ENCODE measurements at regions not wholly inside any gene's neighbourhood (a gene's known extent, or its start where the extent isn't known, plus 50 kb on each side); places are given as distances from the start of the nearest gene placed in this dataset.

GRCh38 chr3:43197181-43197580, 89.2 kb upstream of the SNRK start:
- no peak for DNase-seq (ENCODE audit: extremely low read depth, low read depth)
- no peak for TF ChIP-seq CTCF (IDR thresholded peaks at IDR 0.05; ENCODE audit: low read depth, low read length)

GRCh38 chr3:43196721-43197120, 89.6 kb upstream of the SNRK start:
- DNase-seq (ENCODE audit: extremely low read depth, low read depth), result no peak
- no peak for TF ChIP-seq CTCF (IDR thresholded peaks at IDR 0.05; ENCODE audit: low read depth, low read length)

GRCh38 chr3:43195115-43195498, 89.2 kb upstream of the POMGNT2 start:
- DNase-seq (ENCODE audit: extremely low read depth, low read depth), result no peak
- TF ChIP-seq CTCF (IDR thresholded peaks at IDR 0.05; ENCODE audit: low read depth, low read length), result no peak

GRCh38 chr3:43194490-43195114, 88.7 kb upstream of the POMGNT2 start:
- no peak for TF ChIP-seq CTCF (IDR thresholded peaks at IDR 0.05; ENCODE audit: low read depth, low read length)
- no peak for DNase-seq (ENCODE audit: extremely low read depth, low read depth)

- DNase-seq (ENCODE audit: extremely low read depth, low read depth), result no peak
- no peak for TF ChIP-seq CTCF (IDR thresholded peaks at IDR 0.05; ENCODE audit: low read depth, low read length)
Observed at GRCh38 chr3:43194069-43194468, 88.2 kb upstream of the POMGNT2 start.

- TF ChIP-seq CTCF (IDR thresholded peaks at IDR 0.05; ENCODE audit: low read depth, low read length), result no peak
- DNase-seq (ENCODE audit: extremely low read depth, low read depth), result no peak
Observed at GRCh38 chr3:43192028-43192427, 86.1 kb upstream of the POMGNT2 start.

- TF ChIP-seq CTCF (IDR thresholded peaks at IDR 0.05; ENCODE audit: low read depth, low read length), result no peak
- no peak for DNase-seq (ENCODE audit: extremely low read depth, low read depth)
Observed at GRCh38 chr3:43191116-43191515, 85.2 kb upstream of the POMGNT2 start.

Measured in AG09319 (cell line).